ENCODE measurements at regions not wholly inside any gene's neighbourhood (a gene's known extent, or its start where the extent isn't known, plus 50 kb on each side); places are given as distances from the start of the nearest gene placed in this dataset.

GRCh38 chr20:6831461-6831860, 64.0 kb downstream of the BMP2 start:
- no peak for DNase-seq
- Histone ChIP-seq H3K27ac (replicated peaks) (no peak overlapping the region), H3K27me3 (ENCODE audit: low read depth) (no peaks in the 10 kb centered on the region), H3K4me1 (no peaks in the 10 kb centered on the region), H3K36me3 (no peaks in the 10 kb centered on the region), H3K4me3 (no peak overlapping the region), H3K9me3 (replicated peaks) (no peaks in the 10 kb centered on the region)
- intact Hi-C loops (cut with micrococcal nuclease), result no loop called here
- TF ChIP-seq CTCF (IDR thresholded peaks at IDR 0.05; ENCODE audit: borderline replicate concordance), result no peak

GRCh38 chr20:6832811-6833210, 65.3 kb downstream of the BMP2 start:
- H3K27me3 ChIP-seq (ENCODE audit: low read depth), result peaks cover 5% of the 10 kb centered on the region
- intact Hi-C loops (cut with micrococcal nuclease), result no loop called here
- H3K36me3 ChIP-seq, result no peaks in the 10 kb centered on the region
- H3K9me3 ChIP-seq (replicated peaks), result no peaks in the 10 kb centered on the region
- no peak overlapping the region for H3K4me3 ChIP-seq
- H3K27ac ChIP-seq (replicated peaks), result no peak overlapping the region
- H3K4me1 ChIP-seq, result no peaks in the 10 kb centered on the region
- no peak for DNase-seq
- no peak for TF ChIP-seq CTCF (IDR thresholded peaks at IDR 0.05; ENCODE audit: borderline replicate concordance)

GRCh38 chr20:6835609-6836008, 68.1 kb downstream of the BMP2 start:
- no peaks in the 10 kb centered on the region for H3K36me3 ChIP-seq
- DNase-seq, result no peak
- no peak overlapping the region for H3K4me3 ChIP-seq
- no peak overlapping the region for H3K27ac ChIP-seq (replicated peaks)
- H3K9me3 ChIP-seq (replicated peaks), result no peaks in the 10 kb centered on the region
- no peak for TF ChIP-seq CTCF (IDR thresholded peaks at IDR 0.05; ENCODE audit: borderline replicate concordance)
- intact Hi-C loops (cut with micrococcal nuclease), result no loop called here
- H3K4me1 ChIP-seq, result no peaks in the 10 kb centered on the region
- H3K27me3 ChIP-seq (ENCODE audit: low read depth), result peaks cover 33% of the 10 kb centered on the region

- Histone ChIP-seq H3K27me3 (ENCODE audit: low read depth) (peaks cover 34% of the 10 kb centered on the region), H3K36me3 (no peaks in the 10 kb centered on the region), H3K4me3 (no peak overlapping the region), H3K4me1 (no peaks in the 10 kb centered on the region), H3K27ac (replicated peaks) (no peak overlapping the region), H3K9me3 (replicated peaks) (no peaks in the 10 kb centered on the region)
- TF ChIP-seq CTCF (IDR thresholded peaks at IDR 0.05; ENCODE audit: borderline replicate concordance), result no peak
- intact Hi-C loops (cut with micrococcal nuclease), result no loop called here
- DNase-seq, result no peak
Measured at GRCh38 chr20:6836821-6837374, 69.4 kb downstream of the BMP2 start.

GRCh38 chr20:6837730-6838129, 70.2 kb downstream of the BMP2 start:
- H3K4me3 ChIP-seq, result no peak overlapping the region
- TF ChIP-seq CTCF (IDR thresholded peaks at IDR 0.05; ENCODE audit: borderline replicate concordance), result no peak
- H3K4me1 ChIP-seq, result no peaks in the 10 kb centered on the region
- intact Hi-C loops (cut with micrococcal nuclease), result no loop called here
- no peaks in the 10 kb centered on the region for H3K9me3 ChIP-seq (replicated peaks)
- no peak for DNase-seq
- H3K36me3 ChIP-seq, result no peaks in the 10 kb centered on the region
- peaks cover 34% of the 10 kb centered on the region for H3K27me3 ChIP-seq (ENCODE audit: low read depth)
- H3K27ac ChIP-seq (replicated peaks), result no peak overlapping the region
